Trophoblast cell (in vitro differentiated cells and primary cell): ENCODE measurements at regions not wholly inside any gene's neighbourhood (a gene's known extent, or its start where the extent isn't known, plus 50 kb on each side); places are given as distances from the start of the nearest gene placed in this dataset.

ENCODE experiments used
- DNase-seq, 2 donors: peaks; one replicate each; pipeline ENCODE4 v3.0.0-alpha.2; 2016
- H2AFZ ChIP-seq: 2 replicates; pipeline ENCODE4 v1.6.1; 2013; ENCODE audit warnings: low read length, moderate library complexity, mild to moderate bottlenecking; ENCODE audit not compliant: insufficient read depth, poor library complexity
- H2AK5ac ChIP-seq: 2 replicates; pipeline ENCODE4 v1.6.1; 2013; ENCODE audit warnings: mild to moderate bottlenecking, low read length
- H2BK120ac ChIP-seq: 2 replicates; pipeline ENCODE4 v1.6.1; 2013; ENCODE audit warnings: low read length, mild to moderate bottlenecking, moderate library complexity; ENCODE audit not compliant: insufficient read depth, poor library complexity
- H2BK12ac ChIP-seq: 2 replicates; pipeline ENCODE4 v1.6.1; 2013; ENCODE audit warnings: mild to moderate bottlenecking, low read length, moderate library complexity
- H2BK5ac ChIP-seq: 2 replicates; pipeline ENCODE4 v1.6.1; 2013; ENCODE audit warnings: low read length, low read depth, moderate library complexity, mild to moderate bottlenecking; ENCODE audit not compliant: poor library complexity
- H3K14ac ChIP-seq: 2 replicates; pipeline ENCODE4 v1.6.1; 2013; ENCODE audit warnings: mild to moderate bottlenecking, low read length
- H3K18ac ChIP-seq: 2 replicates; pipeline ENCODE4 v1.6.1; 2013; ENCODE audit warnings: mild to moderate bottlenecking, low read length
- H3K23ac ChIP-seq: 2 replicates; pipeline ENCODE4 v1.6.1; 2013; ENCODE audit warnings: low read length
- H3K27ac ChIP-seq: 2 replicates; pipeline ENCODE4 v1.5.1; 2013; ENCODE audit warnings: low read depth, mild to moderate bottlenecking, inconsistent platforms, low read length, moderate library complexity
- H3K27me3 ChIP-seq: 2 replicates; pipeline ENCODE4 v1.6.1; 2013; ENCODE audit warnings: inconsistent platforms, mild to moderate bottlenecking, low read length, moderate library complexity; ENCODE audit not compliant: insufficient read depth
- H3K36me3 ChIP-seq, 2 experiments: 1 replicate in 1 of 2; 2 replicates in 1 of 2; pipeline ENCODE4 v1.6.1; 2013; ENCODE audit warnings: low read length in 2 of 2, mild to moderate bottlenecking in 2 of 2, moderate library complexity in 1 of 2; ENCODE audit not compliant: insufficient read depth in 2 of 2, control insufficient read depth in 1 of 2
- H3K4ac ChIP-seq: 2 replicates; pipeline ENCODE4 v1.6.1; 2013; ENCODE audit warnings: low read depth, mild to moderate bottlenecking, low read length, moderate library complexity
- H3K4me1 ChIP-seq, 2 experiments: 1 replicate in 1 of 2; 2 replicates in 1 of 2; pipeline ENCODE4 v1.6.1; 2013; ENCODE audit warnings: low read length in 2 of 2, mild to moderate bottlenecking in 2 of 2, moderate library complexity in 1 of 2; ENCODE audit not compliant: insufficient read depth in 2 of 2, control insufficient read depth in 1 of 2
- H3K4me2 ChIP-seq: 2 replicates; pipeline ENCODE4 v1.6.1; 2013; ENCODE audit warnings: inconsistent platforms, mild to moderate bottlenecking, low read length, moderate library complexity
- H3K4me3 ChIP-seq: 2 replicates; pipeline ENCODE4 v1.5.1; 2013; ENCODE audit warnings: mild to moderate bottlenecking, low read depth, low read length, inconsistent platforms
- H3K79me1 ChIP-seq: one replicate; pipeline ENCODE4 v1.6.1; 2013; ENCODE audit warnings: low read length
- H3K79me2 ChIP-seq: 2 replicates; pipeline ENCODE4 v1.6.1; 2013; ENCODE audit warnings: low read length, mild to moderate bottlenecking; ENCODE audit not compliant: control insufficient read depth, insufficient read depth, poor library complexity
- H3K9ac ChIP-seq: 2 replicates; pipeline ENCODE4 v1.6.1; 2013; ENCODE audit warnings: mild to moderate bottlenecking, low read length
- H3K9me3 ChIP-seq: 2 replicates; pipeline ENCODE4 v1.6.1; 2013; ENCODE audit warnings: low read depth, mild to moderate bottlenecking, control low read depth, inconsistent platforms, low read length; ENCODE audit not compliant: insufficient read depth
- H4K12ac ChIP-seq: 2 replicates; pipeline ENCODE4 v1.6.1; 2013; ENCODE audit warnings: low read depth, mild to moderate bottlenecking, low read length, moderate library complexity
- H4K8ac ChIP-seq: 2 replicates; pipeline ENCODE4 v1.6.1; 2013; ENCODE audit warnings: low read depth, mild to moderate bottlenecking, low read length, moderate library complexity
- H4K91ac ChIP-seq: one replicate; pipeline ENCODE4 v1.6.1; 2013; ENCODE audit warnings: low read depth, mild to moderate bottlenecking, low read length, moderate library complexity
- WGBS: extraction: QIAGEN DNeasy Blood & Tissue Kit; methylation state at CpG from one replicate; pipeline ENCODE4 v1.1.7; 2013; ENCODE audit warnings: missing lambda C conversion rate; ENCODE audit not compliant: insufficient read length, insufficient coverage; ENCODE audit errors: extremely low coverage; 5-methylcytosine and 5-hydroxymethylcytosine counted together

GRCh38 chr20:52852714-52853113, 119.4 kb upstream of the TSHZ2 start:
- Histone ChIP-seq H3K79me1 (no peaks in the 10 kb centered on the region), H4K91ac (no peak overlapping the region), H3K4me1 (no peaks in the 10 kb centered on the region), H3K27me3 (no peaks in the 10 kb centered on the region), H2AFZ (no peak overlapping the region), H3K23ac (no peak overlapping the region), H3K4me2 (no peak overlapping the region), H3K4ac (no peak overlapping the region), H2AK5ac (no peak overlapping the region), H3K18ac (no peak overlapping the region), H2BK120ac (no peak overlapping the region), H3K27ac (no peak overlapping the region), H3K79me2 (no peaks in the 10 kb centered on the region), H4K8ac (no peak overlapping the region), H3K36me3 (no peaks in the 10 kb centered on the region), H3K14ac (no peak overlapping the region), H3K9ac (no peak overlapping the region), H3K9me3 (no peaks in the 10 kb centered on the region), H3K4me3 (no peak overlapping the region), H2BK12ac (no peak overlapping the region), H2BK5ac (no peak overlapping the region), H4K12ac (no peak overlapping the region)
- DNase-seq: no peak
- no CpG with 5 or more reads among the region's 3 CpGs for WGBS

DNA sequence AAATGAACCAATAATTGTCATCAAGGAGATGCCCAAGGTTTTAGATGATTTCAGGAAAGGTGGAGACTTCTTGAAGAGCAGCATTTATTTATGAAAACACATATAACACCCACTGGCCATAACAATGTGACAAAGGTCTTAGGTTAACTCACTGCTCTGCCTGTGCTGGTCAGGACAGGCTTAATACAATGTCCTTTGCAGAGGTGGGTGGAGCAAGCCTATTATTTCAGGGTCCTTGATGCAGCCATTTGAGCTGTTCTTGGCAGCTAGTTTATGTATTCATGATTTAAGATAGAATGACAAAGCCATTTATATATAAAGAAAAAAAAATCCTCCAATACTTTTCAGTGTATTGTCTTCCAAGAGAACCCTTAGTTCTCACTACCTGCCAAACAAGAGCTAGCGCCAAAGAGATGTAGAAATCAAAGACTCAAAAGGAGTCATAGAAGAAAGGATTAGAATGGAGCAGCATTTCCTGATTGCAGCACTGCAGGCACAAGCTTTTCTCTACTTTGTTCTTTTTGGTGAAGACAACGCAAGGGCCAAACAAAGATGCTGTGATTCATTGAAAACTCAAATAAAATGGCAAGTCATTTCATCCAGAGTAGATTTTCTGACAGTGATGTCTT, 124.3 kb upstream of the TSHZ2 start:
- no CpG with 5 or more reads among the region's 2 CpGs for WGBS
- no peaks in the 10 kb centered on the region for H3K79me1 ChIP-seq
- H2AK5ac ChIP-seq: no peak overlapping the region
- H3K36me3 ChIP-seq: no peaks in the 10 kb centered on the region
- H3K27me3 ChIP-seq: no peaks in the 10 kb centered on the region
- no peak overlapping the region for H2BK5ac ChIP-seq
- no peak overlapping the region for H3K4ac ChIP-seq
- H3K4me3 ChIP-seq: no peak overlapping the region
- no peak overlapping the region for H4K91ac ChIP-seq
- no peaks in the 10 kb centered on the region for H3K4me1 ChIP-seq
- no peak overlapping the region for H3K4me2 ChIP-seq
- no peak overlapping the region for H4K12ac ChIP-seq
- H3K79me2 ChIP-seq: no peaks in the 10 kb centered on the region
- H3K23ac ChIP-seq: no peak overlapping the region
- peaks cover 2% of the 10 kb centered on the region for H3K9me3 ChIP-seq
- H4K8ac ChIP-seq: no peak overlapping the region
- H3K9ac ChIP-seq: no peak overlapping the region
- DNase-seq: no peak
- no peak overlapping the region for H2BK12ac ChIP-seq
- H3K27ac ChIP-seq: no peak overlapping the region
- no peak overlapping the region for H3K14ac ChIP-seq
- H2AFZ ChIP-seq: no peak overlapping the region
- H2BK120ac ChIP-seq: no peak overlapping the region
- H3K18ac ChIP-seq: no peak overlapping the region

GRCh38 chr20:52847029-52847660, 125.0 kb upstream of the TSHZ2 start:
- Histone ChIP-seq H3K9ac (no peak overlapping the region), H3K79me1 (no peaks in the 10 kb centered on the region), H2BK5ac (no peak overlapping the region), H3K79me2 (no peaks in the 10 kb centered on the region), H3K4ac (no peak overlapping the region), H3K18ac (no peak overlapping the region), H3K14ac (no peak overlapping the region), H3K4me2 (no peak overlapping the region), H4K12ac (no peak overlapping the region), H2AK5ac (no peak overlapping the region), H3K23ac (no peak overlapping the region), H2BK12ac (no peak overlapping the region), H3K4me3 (no peak overlapping the region), H3K27me3 (no peaks in the 10 kb centered on the region), H3K4me1 (no peaks in the 10 kb centered on the region), H2AFZ (no peak overlapping the region), H2BK120ac (no peak overlapping the region), H3K36me3 (no peaks in the 10 kb centered on the region), H4K91ac (no peak overlapping the region), H3K27ac (no peak overlapping the region), H3K9me3 (peaks cover 2% of the 10 kb centered on the region), H4K8ac (no peak overlapping the region)
- no CpG with 5 or more reads among the region's 4 CpGs for WGBS
- DNase-seq: no peak

- no peaks in the 10 kb centered on the region for H3K36me3 ChIP-seq
- H3K14ac ChIP-seq: no peak overlapping the region
- no peak overlapping the region for H3K27ac ChIP-seq
- no peak overlapping the region for H4K12ac ChIP-seq
- no peak overlapping the region for H2BK12ac ChIP-seq
- no peak overlapping the region for H3K9ac ChIP-seq
- H2BK5ac ChIP-seq: no peak overlapping the region
- peaks cover 2% of the 10 kb centered on the region for H3K9me3 ChIP-seq
- H2AK5ac ChIP-seq: no peak overlapping the region
- H3K23ac ChIP-seq: no peak overlapping the region
- no peak overlapping the region for H3K4me2 ChIP-seq
- H3K79me2 ChIP-seq: no peaks in the 10 kb centered on the region
- H3K18ac ChIP-seq: no peak overlapping the region
- no peak overlapping the region for H2AFZ ChIP-seq
- H2BK120ac ChIP-seq: no peak overlapping the region
- no peak overlapping the region for H3K4me3 ChIP-seq
- H3K4ac ChIP-seq: no peak overlapping the region
- H3K27me3 ChIP-seq: no peaks in the 10 kb centered on the region
- DNase-seq: no peak
- no peak overlapping the region for H4K8ac ChIP-seq
- no peaks in the 10 kb centered on the region for H3K4me1 ChIP-seq
- no peaks in the 10 kb centered on the region for H3K79me1 ChIP-seq
- no peak overlapping the region for H4K91ac ChIP-seq
These were observed 127.1 kb upstream of the TSHZ2 start for GRCh38 chr20:52845044-52845443.
